HG03521 (cell line): ENCODE measurements at regions not wholly inside any gene's neighbourhood (a gene's known extent, or its start where the extent isn't known, plus 50 kb on each side); places are given as distances from the start of the nearest gene placed in this dataset.

Source experiments
- ATAC-seq: cut with Tn5 transposase; IDR thresholded peaks from one replicate; pipeline ENCODE4 v1.9.1; 2021; ENCODE audit warnings: mild to moderate bottlenecking, moderate library complexity; ENCODE audit not compliant: unreplicated experiment

GRCh38 chr3:72571052-72571451 lies 277.2 kb downstream of the SHQ1 start:
- ATAC-seq, result no peak

GRCh38 chr3:72569754-72570440 lies 278.3 kb downstream of the SHQ1 start:
- no peak for ATAC-seq

DNA sequence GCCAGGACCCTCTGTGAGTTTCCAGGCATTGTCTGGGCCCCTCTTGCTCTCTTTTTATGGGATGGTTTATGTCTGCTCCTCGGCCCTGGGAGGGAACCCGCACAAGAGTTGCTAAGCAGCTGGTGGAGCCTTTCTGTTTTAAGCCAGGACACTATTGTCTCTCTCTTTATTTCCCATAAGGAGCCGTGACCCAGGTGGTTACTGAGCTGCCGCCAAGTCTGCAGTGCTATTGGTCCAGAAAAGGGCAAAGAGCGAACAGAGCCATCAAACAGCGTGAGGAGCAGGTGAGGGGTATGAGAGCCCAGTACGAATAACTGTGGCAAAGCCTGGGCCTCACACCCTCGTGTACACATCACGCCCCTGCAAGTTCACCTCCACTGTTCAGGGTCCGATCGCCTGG lies 280.2 kb downstream of the SHQ1 start:
- no peak for ATAC-seq

DNA sequence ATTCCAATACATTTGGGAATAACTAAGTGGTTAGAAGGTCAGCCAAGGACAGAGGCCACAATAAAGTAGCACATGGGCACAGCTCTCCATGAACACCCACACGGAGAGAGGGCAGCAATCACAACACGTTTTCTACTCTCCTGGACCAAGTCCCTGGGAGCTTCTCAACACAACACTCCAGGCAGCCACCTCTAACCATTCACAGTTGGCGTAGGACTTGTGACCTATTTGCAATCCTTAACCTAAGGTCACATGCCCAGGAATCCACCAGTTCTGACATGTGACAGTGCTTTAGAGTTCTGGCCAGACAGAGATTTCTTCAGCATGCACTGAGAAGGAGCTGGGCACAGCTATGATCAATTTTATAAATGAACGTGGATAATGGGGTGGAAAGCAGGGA lies 280.8 kb downstream of the SHQ1 start:
- ATAC-seq, result no peak

DNA sequence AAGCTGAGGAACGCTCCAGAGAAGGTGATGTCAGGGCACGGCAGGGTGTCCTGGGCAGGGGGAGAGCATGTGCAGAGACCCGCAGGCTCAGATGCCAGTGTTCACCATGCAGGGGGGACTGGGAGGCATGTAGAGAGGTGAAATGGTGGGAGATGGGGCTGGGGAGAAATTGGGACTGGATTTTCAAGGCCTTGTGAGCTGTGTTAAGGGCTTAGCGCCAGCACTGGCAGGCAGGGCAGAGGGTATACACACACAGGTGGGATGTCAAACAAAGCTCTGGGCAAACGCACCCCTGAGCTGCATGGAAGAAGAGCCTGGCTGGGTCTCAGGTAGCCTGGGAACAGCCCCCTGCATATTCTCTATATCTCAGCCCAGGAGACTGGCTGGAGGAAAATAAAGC lies 282.7 kb downstream of the SHQ1 start:
- no peak for ATAC-seq

DNA sequence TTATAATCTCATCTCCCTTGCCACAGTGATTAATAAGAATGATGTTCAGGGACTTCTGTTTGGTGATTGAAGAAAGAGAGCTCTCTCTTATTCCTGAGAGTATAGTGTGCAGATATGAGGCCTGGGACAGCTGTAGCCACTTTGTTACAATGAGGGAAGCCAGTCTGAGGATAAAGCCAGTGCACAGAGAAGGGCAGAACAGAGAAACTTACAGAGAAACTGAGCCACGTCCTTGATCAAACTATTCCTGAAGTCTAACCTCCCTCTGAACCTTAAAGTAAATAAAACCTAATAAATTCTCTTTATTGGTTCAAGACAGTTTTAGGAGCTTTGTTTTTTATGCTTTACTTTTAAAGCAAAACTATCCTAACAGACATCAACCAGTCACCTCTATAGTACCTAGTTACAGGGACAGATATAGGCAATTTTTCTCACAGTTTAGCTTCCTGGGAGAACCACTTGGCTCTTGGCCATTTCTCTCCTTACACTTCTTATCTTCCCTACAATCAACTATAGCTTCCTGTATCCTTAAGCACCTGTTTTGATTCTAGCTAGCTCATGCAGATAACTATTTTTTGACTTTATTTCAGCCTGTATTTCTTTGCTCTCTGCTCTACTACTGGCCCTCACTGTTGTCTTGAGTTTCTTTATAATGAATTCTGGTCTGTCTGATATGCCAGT lies 284.4 kb downstream of the SHQ1 start:
- ATAC-seq, result no peak

DNA sequence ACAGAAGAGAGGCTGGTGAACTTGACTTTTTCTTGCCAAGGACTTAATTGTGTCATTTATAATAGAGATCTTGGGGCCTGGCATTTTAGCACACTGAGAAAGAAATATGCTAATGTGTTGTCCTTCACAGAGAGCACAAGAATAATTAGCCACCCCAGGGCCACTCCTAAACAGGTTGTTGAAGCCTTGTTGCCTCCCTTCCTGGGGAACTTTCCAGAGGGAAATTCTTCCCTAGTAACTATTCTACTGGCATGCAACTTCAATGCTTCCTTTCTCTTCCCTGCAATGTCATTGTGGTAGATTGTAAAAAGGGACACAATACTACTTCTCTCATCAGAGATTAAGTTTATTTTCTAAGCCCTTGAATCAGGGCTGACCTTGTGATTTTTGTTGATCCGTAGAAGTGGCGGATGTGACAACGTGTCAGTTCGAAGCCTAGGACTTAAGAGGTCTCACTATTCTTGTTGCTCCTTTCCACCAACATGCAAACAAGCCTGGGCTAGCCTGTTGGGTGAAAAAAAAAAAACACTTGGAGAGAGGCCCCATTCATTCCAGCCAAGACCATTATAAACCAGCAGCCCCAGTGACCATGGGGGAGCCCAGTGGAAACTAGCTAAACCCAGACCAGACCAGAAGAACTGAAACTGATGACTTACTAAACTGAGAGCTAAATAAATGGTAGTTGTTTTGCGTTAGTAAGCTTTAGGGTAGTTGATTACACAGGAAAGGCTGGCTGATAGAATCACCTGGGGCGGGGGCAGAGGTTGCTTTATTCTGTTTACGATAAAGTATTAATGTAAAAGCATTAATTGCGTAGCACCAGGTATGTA lies 287.2 kb downstream of the SHQ1 start:
- no peak for ATAC-seq

DNA sequence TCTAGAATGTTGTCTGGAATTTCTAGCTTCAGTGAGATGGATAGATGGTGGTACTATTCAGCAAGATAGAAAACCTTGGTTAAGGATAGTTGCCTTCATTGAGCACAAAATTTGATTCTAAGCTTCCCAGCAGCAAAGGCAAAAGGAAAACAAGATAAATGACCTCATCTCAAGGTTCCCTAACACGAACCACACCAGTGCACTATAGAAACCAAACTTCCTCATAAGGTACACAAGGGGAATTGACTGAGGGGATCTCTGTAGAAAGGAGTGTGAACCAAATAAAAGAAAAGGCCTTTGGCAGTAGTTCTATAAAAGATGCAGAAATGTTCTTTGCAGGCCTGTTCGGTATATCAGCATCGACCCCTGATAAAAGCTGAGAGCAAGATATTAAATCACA lies 288.9 kb downstream of the SHQ1 start:
- ATAC-seq, result no peak

- ATAC-seq, result no peak
Measured at GRCh38 chr3:72558001-72558400, 290.2 kb downstream of the SHQ1 start.

GRCh38 chr3:72555714-72556113 lies 292.5 kb downstream of the SHQ1 start:
- ATAC-seq, result no peak

- no peak for ATAC-seq
Measured at GRCh38 chr3:72554689-72555088, 293.6 kb downstream of the SHQ1 start.

DNA sequence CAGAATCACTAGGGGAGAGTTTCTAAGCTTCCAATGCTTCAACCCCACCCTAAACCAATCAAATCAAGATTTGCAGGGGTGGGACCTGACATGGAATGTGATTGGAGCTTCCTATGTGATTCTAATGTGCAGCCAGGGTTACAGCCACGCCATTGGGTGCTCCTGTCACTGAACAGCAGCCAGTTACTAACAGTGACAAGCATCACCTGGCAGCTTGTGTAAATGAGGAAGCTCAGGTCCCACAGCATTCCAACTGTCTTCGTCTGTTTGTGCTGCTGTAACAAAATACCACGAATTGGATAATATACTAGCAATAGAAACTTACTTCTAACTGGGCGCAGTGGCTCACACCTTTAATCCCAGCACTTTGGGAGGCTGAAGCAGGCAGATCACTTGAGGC lies 294.9 kb downstream of the SHQ1 start:
- ATAC-seq, result no peak

DNA sequence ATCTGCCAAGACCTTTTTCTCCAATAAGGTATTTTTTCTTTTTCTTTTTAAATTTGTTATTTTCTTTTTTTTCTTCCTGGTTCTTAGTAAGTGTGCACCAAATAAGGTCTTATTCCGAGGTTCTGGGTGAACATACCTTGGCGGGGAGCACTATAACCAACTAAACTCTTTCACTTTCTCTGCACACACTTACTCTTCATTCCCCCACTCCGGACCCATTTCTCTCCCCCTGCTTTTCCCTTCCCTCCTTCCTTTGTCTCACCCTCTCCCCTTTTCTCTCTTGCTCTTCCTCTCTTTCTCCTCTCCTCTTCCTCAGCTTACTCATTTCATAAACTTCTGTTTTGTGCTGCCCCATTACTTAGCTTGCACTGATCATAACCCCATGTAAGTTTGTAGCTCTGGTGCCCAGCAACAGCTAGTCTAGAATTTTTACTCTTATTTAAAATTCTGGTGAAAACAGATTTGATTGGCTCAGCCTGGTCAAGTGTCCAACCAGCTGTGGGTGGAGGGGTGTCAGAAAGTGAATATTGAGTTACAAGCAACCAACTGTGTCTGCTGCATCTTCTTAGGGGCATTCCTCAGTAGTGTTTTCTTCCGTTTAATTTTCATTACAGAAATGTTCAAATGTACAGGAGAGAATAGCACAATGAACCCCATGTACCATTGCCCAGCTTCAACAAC lies 297.5 kb downstream of the SHQ1 start:
- ATAC-seq, result no peak

DNA sequence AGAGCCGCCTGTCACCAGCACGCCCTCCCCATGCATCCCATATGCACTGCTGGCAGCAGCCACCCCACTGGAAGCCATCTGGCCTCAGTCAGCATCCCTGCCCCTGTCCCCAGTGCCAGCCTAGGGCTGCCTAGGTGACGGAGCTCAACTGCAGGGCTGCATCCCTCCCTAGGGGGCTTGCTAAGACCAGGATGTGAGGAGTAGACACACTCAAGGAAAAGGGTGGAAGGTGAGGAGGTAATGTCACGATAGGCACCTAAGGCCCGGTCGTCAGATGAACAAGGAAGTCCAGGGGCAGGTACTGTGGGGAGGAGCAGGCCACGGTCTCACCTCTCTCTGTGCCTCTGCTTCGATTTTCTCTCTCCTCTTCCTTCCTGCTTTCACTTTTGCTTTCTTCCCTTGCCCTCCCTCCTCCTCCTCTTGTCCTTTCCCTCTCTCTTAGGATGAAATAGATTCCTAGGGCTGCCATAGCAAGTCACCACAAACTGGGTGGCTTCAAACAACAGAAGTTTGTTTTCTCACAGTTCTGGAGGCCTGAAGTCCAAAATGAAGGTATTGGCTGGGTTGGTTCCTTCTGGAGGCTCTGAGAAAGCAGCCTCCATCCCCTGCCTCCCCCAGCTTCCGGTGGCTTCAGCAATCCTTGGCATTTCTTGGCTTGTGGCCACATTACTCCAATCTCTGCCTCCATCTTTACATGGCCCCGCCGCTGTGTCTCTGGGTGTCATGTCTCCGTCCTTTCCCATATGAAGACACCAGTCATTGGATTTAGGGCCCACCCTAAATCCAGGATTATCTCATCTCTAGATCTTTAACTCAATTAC lies 298.3 kb downstream of the SHQ1 start:
- ATAC-seq, result no peak

- no peak for ATAC-seq
Measured at GRCh38 chr3:72548981-72549380, 299.3 kb downstream of the SHQ1 start.

GRCh38 chr3:72548461-72548860 lies 299.8 kb downstream of the SHQ1 start:
- no peak for ATAC-seq

GRCh38 chr3:72547183-72547582 lies 301.1 kb downstream of the SHQ1 start:
- no peak for ATAC-seq

DNA sequence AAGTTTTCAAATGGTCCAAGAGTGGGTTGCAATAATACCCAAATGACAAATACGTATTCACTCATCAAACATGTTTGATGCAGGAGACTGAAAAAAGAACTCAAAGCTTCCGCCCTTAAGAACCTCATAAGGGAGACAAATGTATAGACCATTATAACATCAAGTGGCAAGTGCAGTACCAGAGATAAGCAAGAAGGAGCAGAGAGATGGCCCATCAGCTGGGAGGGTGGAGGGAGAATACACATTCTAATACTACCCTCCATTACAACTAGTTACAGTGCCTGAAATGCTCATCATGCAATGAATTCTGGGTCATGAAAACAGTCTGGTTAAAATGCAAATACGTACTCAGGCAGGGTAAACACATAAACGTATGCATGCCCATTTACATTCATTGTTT lies 304.0 kb downstream of the SHQ1 start:
- no peak for ATAC-seq

DNA sequence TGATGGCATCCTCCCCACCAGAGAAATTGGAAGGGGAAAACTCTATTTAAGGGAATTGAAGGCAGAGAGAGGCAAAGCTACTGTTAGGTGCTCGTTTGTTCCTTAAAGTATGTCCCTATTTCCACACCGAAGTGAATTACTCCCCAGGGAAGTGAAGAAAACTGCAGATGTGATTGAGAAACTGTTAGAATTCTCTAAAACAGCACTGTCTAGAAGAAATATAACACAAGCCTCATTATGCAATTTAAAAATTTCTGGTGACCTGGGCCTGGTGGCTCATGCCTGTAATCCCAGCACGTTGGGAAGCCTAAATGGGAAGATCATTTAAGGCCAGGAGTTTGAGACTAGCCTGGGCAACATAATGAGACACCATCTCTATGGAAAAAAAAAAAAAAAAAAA lies 305.0 kb downstream of the SHQ1 start:
- ATAC-seq, result no peak

DNA sequence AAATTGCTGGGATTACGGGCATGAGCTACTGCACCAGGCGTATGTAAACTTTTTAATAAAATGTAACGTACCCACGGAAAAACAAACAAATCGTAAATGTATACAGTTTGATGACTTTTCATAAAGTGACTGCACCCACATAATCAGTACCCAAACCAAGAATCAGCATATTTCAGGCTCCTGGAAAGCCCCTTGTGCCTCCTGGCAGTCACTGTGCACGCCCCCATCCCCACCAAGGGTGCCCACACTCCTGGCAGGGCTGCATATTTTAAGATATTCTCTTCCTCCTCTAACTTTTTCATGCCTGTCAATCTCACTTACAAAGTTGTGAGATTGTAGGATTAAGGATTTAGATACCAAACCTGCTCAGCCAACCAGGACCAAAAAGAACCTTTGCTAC lies 305.5 kb downstream of the SHQ1 start:
- no peak for ATAC-seq

DNA sequence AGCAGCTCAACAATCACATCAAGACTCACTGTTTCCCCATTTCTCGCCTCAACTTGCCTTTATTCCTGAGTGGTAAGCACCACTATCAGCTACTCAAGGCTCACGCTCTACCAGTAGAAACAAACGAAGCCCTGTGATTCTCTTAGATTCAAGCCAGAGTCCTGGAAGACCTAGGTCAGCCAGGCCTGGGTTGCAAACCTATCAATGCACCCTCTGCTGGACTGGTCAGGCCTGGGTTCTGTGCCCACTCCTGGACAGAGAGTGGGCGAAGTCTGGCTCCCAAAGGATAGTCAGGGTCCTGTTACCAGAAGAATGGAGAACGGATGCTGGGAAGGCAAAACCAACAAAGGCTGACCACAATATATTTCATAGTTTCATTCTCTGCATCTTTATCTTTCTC lies 308.4 kb downstream of the SHQ1 start:
- no peak for ATAC-seq
